Astrocyte (in vitro differentiated cells and primary cell): ENCODE measurements at regions not wholly inside any gene's neighbourhood (a gene's known extent, or its start where the extent isn't known, plus 50 kb on each side); places are given as distances from the start of the nearest gene placed in this dataset.

Experiments
- DNase-seq: peaks from one replicate; pipeline ENCODE4 v3.0.0-alpha.2; 2010; ENCODE audit warnings: low read depth
- FAIRE-seq: peaks from 2 replicates; lab custom pipeline; 2011; peaks lifted over from hg19 to GRCh38; lab: Jason Lieb, UNC
- H2AFZ ChIP-seq: 2 replicates; pipeline ENCODE4 v1.6.0; 2012; ENCODE audit warnings: low read depth, low read length, inconsistent platforms
- H3K27ac ChIP-seq: 2 replicates; pipeline ENCODE4 v1.5.1; 2011; ENCODE audit warnings: low read depth, low read length, inconsistent platforms
- H3K27me3 ChIP-seq: 2 replicates; pipeline ENCODE4 v1.6.0; 2011; ENCODE audit warnings: low read length, inconsistent platforms; ENCODE audit not compliant: insufficient read depth
- H3K36me3 ChIP-seq: 2 replicates; pipeline ENCODE4 v1.5.1; 2011; ENCODE audit warnings: low read length, inconsistent platforms; ENCODE audit not compliant: insufficient read depth
- H3K4me1 ChIP-seq: 2 replicates; pipeline ENCODE4 v1.5.1; 2011; ENCODE audit warnings: low read length, inconsistent platforms; ENCODE audit not compliant: insufficient read depth
- H3K4me2 ChIP-seq: 2 replicates; pipeline ENCODE4 v1.6.0; 2012; ENCODE audit warnings: low read length, inconsistent platforms
- H3K4me3 ChIP-seq: 2 replicates; pipeline ENCODE4 v1.5.1; 2011; ENCODE audit warnings: low read depth, mild to moderate bottlenecking, low read length, inconsistent platforms; ENCODE audit not compliant: insufficient read depth
- H3K79me2 ChIP-seq: 2 replicates; pipeline ENCODE4 v1.6.0; 2012; ENCODE audit warnings: mild to moderate bottlenecking, low read length, inconsistent platforms; ENCODE audit not compliant: insufficient read depth
- H3K9ac ChIP-seq: 2 replicates; pipeline ENCODE4 v1.6.0; 2012; ENCODE audit warnings: mild to moderate bottlenecking, low read length, inconsistent platforms
- H3K9me3 ChIP-seq: 2 replicates; pipeline ENCODE4 v1.5.1; 2012; ENCODE audit warnings: low read depth, mild to moderate bottlenecking, low read length, inconsistent platforms; ENCODE audit not compliant: insufficient read depth
- H4K20me1 ChIP-seq: 2 replicates; pipeline ENCODE4 v1.6.0; 2012; ENCODE audit warnings: low read length, inconsistent platforms; ENCODE audit not compliant: insufficient read depth
- H3K27ac Mint-ChIP-seq: one replicate; pipeline ENCODE4 v1.8.0; 2021; ENCODE audit warnings: mild to moderate bottlenecking, mixed read lengths; ENCODE audit not compliant: unreplicated experiment
- H3K27me3 Mint-ChIP-seq: one replicate; pipeline ENCODE4 v1.8.0; 2021; ENCODE audit warnings: low read depth, mixed read lengths; ENCODE audit not compliant: unreplicated experiment
- H3K36me3 Mint-ChIP-seq: one replicate; pipeline ENCODE4 v1.8.0; 2021; ENCODE audit warnings: low read depth, mixed read lengths; ENCODE audit not compliant: unreplicated experiment
- H3K4me1 Mint-ChIP-seq: one replicate; pipeline ENCODE4 v1.8.0; 2021; ENCODE audit warnings: low read depth, mixed read lengths; ENCODE audit not compliant: unreplicated experiment
- H3K4me3 Mint-ChIP-seq: one replicate; pipeline ENCODE4 v1.8.0; 2021; ENCODE audit warnings: mild to moderate bottlenecking, moderate library complexity, mixed read lengths; ENCODE audit not compliant: unreplicated experiment
- H3K9me3 Mint-ChIP-seq: one replicate; pipeline ENCODE4 v1.8.0; 2021; ENCODE audit warnings: mild to moderate bottlenecking, mixed read lengths; ENCODE audit not compliant: unreplicated experiment
- CTCF ChIP-seq: IDR thresholded peaks from 2 replicates; pipeline ENCODE4 v1.5.1; 2011; ENCODE audit warnings: low read depth, mild to moderate bottlenecking, inconsistent platforms, low read length, moderate library complexity; ENCODE audit not compliant: insufficient read depth
- EZH2 ChIP-seq: IDR thresholded peaks from 2 replicates; pipeline ENCODE4 v1.6.1; 2012; ENCODE audit warnings: mild to moderate bottlenecking, low read length, inconsistent platforms; ENCODE audit not compliant: insufficient read depth

- no peaks in the 10 kb centered on the region for H3K9me3 ChIP-seq
- TF ChIP-seq EZH2: no peak
- no peak for TF ChIP-seq CTCF
- no peaks in the 10 kb centered on the region for H3K27me3 ChIP-seq
- no peak overlapping the region for H3K27ac ChIP-seq
- no peaks in the 10 kb centered on the region for H4K20me1 ChIP-seq
- no peak overlapping the region for H3K4me3 Mint-ChIP-seq
- peaks cover 27% of the 10 kb centered on the region for H3K4me1 Mint-ChIP-seq
- H3K36me3 Mint-ChIP-seq: no peaks in the 10 kb centered on the region
- no peaks in the 10 kb centered on the region for H3K27me3 Mint-ChIP-seq
- no peak overlapping the region for H3K4me3 ChIP-seq
- no peak overlapping the region for H2AFZ ChIP-seq
- no peaks in the 10 kb centered on the region for H3K36me3 ChIP-seq
- DNase-seq (no peak), FAIRE-seq (no peak)
- H3K27ac Mint-ChIP-seq: no peak overlapping the region
- H3K9ac ChIP-seq: no peak overlapping the region
- H3K79me2 ChIP-seq: no peaks in the 10 kb centered on the region
- H3K4me2 ChIP-seq: no peak overlapping the region
- H3K9me3 Mint-ChIP-seq: no peaks in the 10 kb centered on the region
- H3K4me1 ChIP-seq: peaks cover 26% of the 10 kb centered on the region
These were observed 150.1 kb upstream of the ZNF217 start for GRCh38 chr20:53743607-53744260.

- Histone ChIP-seq H3K4me2 (no peak overlapping the region), H3K79me2 (no peaks in the 10 kb centered on the region), H2AFZ (no peak overlapping the region), H3K9me3 (no peaks in the 10 kb centered on the region), H3K27me3 (no peaks in the 10 kb centered on the region), H4K20me1 (no peaks in the 10 kb centered on the region), H3K27ac (no peak overlapping the region), H3K4me3 (no peak overlapping the region), H3K4me1 (peaks cover 32% of the 10 kb centered on the region), H3K9ac (no peak overlapping the region), H3K36me3 (no peaks in the 10 kb centered on the region)
- Mint-ChIP-seq H3K4me3 (no peak overlapping the region), H3K9me3 (no peaks in the 10 kb centered on the region), H3K27me3 (no peaks in the 10 kb centered on the region), H3K27ac (no peak overlapping the region), H3K36me3 (no peaks in the 10 kb centered on the region), H3K4me1 (peaks cover 35% of the 10 kb centered on the region)
- DNase-seq (no peak), FAIRE-seq (no peak)
- no peak for TF ChIP-seq CTCF
- TF ChIP-seq EZH2: no peak
These were observed 149.0 kb upstream of the ZNF217 start for GRCh38 chr20:53742685-53743081.

- Histone ChIP-seq H3K36me3 (no peaks in the 10 kb centered on the region), H2AFZ (no peak overlapping the region), H3K9me3 (no peaks in the 10 kb centered on the region), H3K4me3 (no peak overlapping the region), H3K4me1 (peaks cover 42% of the 10 kb centered on the region), H3K27ac (no peak overlapping the region), H4K20me1 (no peaks in the 10 kb centered on the region), H3K79me2 (no peaks in the 10 kb centered on the region), H3K9ac (no peak overlapping the region), H3K27me3 (no peaks in the 10 kb centered on the region), H3K4me2 (no peak overlapping the region)
- Mint-ChIP-seq H3K9me3 (no peaks in the 10 kb centered on the region), H3K4me1 (peaks cover 45% of the 10 kb centered on the region), H3K27ac (no peak overlapping the region), H3K4me3 (no peak overlapping the region), H3K36me3 (no peaks in the 10 kb centered on the region), H3K27me3 (no peaks in the 10 kb centered on the region)
- FAIRE-seq: no peak
- no peak for DNase-seq
- TF ChIP-seq EZH2: no peak
- TF ChIP-seq CTCF: no peak
These were observed 148.0 kb upstream of the ZNF217 start for GRCh38 chr20:53741726-53742028.
